ENCODE measurements at regions not wholly inside any gene's neighbourhood (a gene's known extent, or its start where the extent isn't known, plus 50 kb on each side); places are given as distances from the start of the nearest gene placed in this dataset.

- no peak for TF ChIP-seq CTCF (IDR thresholded peaks at IDR 0.05; ENCODE audit: low read depth, low read length)
- DNase-seq (ENCODE audit: extremely low read depth, low read depth): no peak
Measured at GRCh38 chr14:21965042-21965441, 291.4 kb upstream of the OR4E1 start.

- no peak for TF ChIP-seq CTCF (IDR thresholded peaks at IDR 0.05; ENCODE audit: low read depth, low read length)
- no peak for DNase-seq (ENCODE audit: extremely low read depth, low read depth)
Measured at GRCh38 chr14:21964180-21964579, 290.6 kb upstream of the OR4E1 start.

GRCh38 chr14:21960636-21961035 is 287.0 kb upstream of the OR4E1 start:
- no peak for TF ChIP-seq CTCF (IDR thresholded peaks at IDR 0.05; ENCODE audit: low read depth, low read length)
- DNase-seq (ENCODE audit: extremely low read depth, low read depth): no peak

- DNase-seq (ENCODE audit: extremely low read depth, low read depth): no peak
- TF ChIP-seq CTCF (IDR thresholded peaks at IDR 0.05; ENCODE audit: low read depth, low read length): no peak
Measured at GRCh38 chr14:21941885-21942284, 268.3 kb upstream of the OR4E1 start.

GRCh38 chr14:21940887-21941856 is 267.6 kb upstream of the OR4E1 start:
- DNase-seq (ENCODE audit: extremely low read depth, low read depth): no peak
- TF ChIP-seq CTCF (IDR thresholded peaks at IDR 0.05; ENCODE audit: low read depth, low read length): peak; percentile 1

- TF ChIP-seq CTCF (IDR thresholded peaks at IDR 0.05; ENCODE audit: low read depth, low read length): no peak
- no peak for DNase-seq (ENCODE audit: extremely low read depth, low read depth)
Measured at GRCh38 chr14:21939836-21940235, 266.2 kb upstream of the OR4E1 start.

GRCh38 chr14:21937996-21938395 is 264.4 kb upstream of the OR4E1 start:
- no peak for TF ChIP-seq CTCF (IDR thresholded peaks at IDR 0.05; ENCODE audit: low read depth, low read length)
- DNase-seq (ENCODE audit: extremely low read depth, low read depth): no peak

All from AG09319 (cell line).